Omental fat pad (tissue), 3 donors: ENCODE measurements at regions not wholly inside any gene's neighbourhood (a gene's known extent, or its start where the extent isn't known, plus 50 kb on each side); places are given as distances from the start of the nearest gene placed in this dataset.
"Not testable (repeated sequence)": the region's sequence is repeated elsewhere in the genome, so short reads cannot be mapped to it uniquely, and the experiment has no call there.

ENCODE experiments used
- ATAC-seq: fragments of 150-250 bp; one replicate; pipeline ENCODE4 v1.9.1; 2016; ENCODE audit warnings: mild to moderate bottlenecking, moderate library complexity; ENCODE audit not compliant: low FRiP score
- DNase-seq: peaks from one replicate; pipeline ENCODE4 v3.0.0-alpha.2; 2019; ENCODE audit warnings: low spot score
- CTCF ChIP-seq, 3 donors: fragments of 450-650 bp; IDR thresholded peaks; one replicate each; pipeline ENCODE4 v1.5.1; 2016 to 2017; ENCODE audit warnings: antibody characterized with exemption in 3 of 3, mild to moderate bottlenecking in 3 of 3, moderate library complexity in 2 of 3

GRCh38 chr2:207432453-207432852 is 97.3 kb upstream of the CREB1 start:
- DNase-seq, result no peak
- TF ChIP-seq CTCF (IDR thresholded peaks at IDR 0.05), result no peak
- no peak for ATAC-seq

- no peak for DNase-seq
- no peak for TF ChIP-seq CTCF (IDR thresholded peaks at IDR 0.05)
- ATAC-seq, result no peak
Observed at GRCh38 chr2:207434306-207434705, 95.5 kb upstream of the CREB1 start.

GRCh38 chr2:207434899-207435465 is 94.8 kb upstream of the CREB1 start:
- no peak for DNase-seq
- no peak for TF ChIP-seq CTCF (IDR thresholded peaks at IDR 0.05)
- ATAC-seq, result no peak

GRCh38 chr2:207437136-207437523 is 92.6 kb upstream of the CREB1 start:
- ATAC-seq (no peak), DNase-seq (no peak)
- TF ChIP-seq CTCF (IDR thresholded peaks at IDR 0.05), result no peak

GRCh38 chr2:207437524-207438143 is 92.1 kb upstream of the CREB1 start:
- ATAC-seq, result no peak
- DNase-seq, result no peak
- TF ChIP-seq CTCF (IDR thresholded peaks at IDR 0.05), result no peak

- TF ChIP-seq CTCF (IDR thresholded peaks at IDR 0.05), result no peak
- ATAC-seq, result no peak
Observed at GRCh38 chr2:207438414-207439126, 91.2 kb upstream of the CREB1 start.

GRCh38 chr2:207439881-207440280 is 89.9 kb upstream of the CREB1 start:
- ATAC-seq, DNase-seq: not testable (repeated sequence)

More at GRCh38 chr2:207438414-207439126, 91.2 kb upstream of the CREB1 start:
- DNase-seq, result no peak
